RWPE1 (cell line): ENCODE measurements at regions not wholly inside any gene's neighbourhood (a gene's known extent, or its start where the extent isn't known, plus 50 kb on each side); places are given as distances from the start of the nearest gene placed in this dataset.
"Not testable (repeated sequence)": the region's sequence is repeated elsewhere in the genome, so short reads cannot be mapped to it uniquely, and the experiment has no call there.

Source experiments
- CTCF ChIA-PET: fragments of 350-600 bp; sonication (Branson Sonifier 250); formaldehyde crosslinking; extraction: SDS; loops from one replicate; lab custom pipeline; 2021; lab: Yijun Ruan, JAX
- POLR2A ChIA-PET: fragments of 400-600 bp; formaldehyde crosslinking; extraction: SDS; loops from one replicate; lab custom pipeline; 2020; ENCODE audit warnings: antibody characterized with exemption; ENCODE audit not compliant: low non-redundant PET; lab: Yijun Ruan, JAX
- DNase-seq: peaks from one replicate; pipeline ENCODE4 v3.0.0; 2012; ENCODE audit warnings: low spot score
- H3K27ac ChIP-seq: fragments of 450-650 bp; 2 replicates; pipeline ENCODE4 v1.5.1; 2017
- TF ChIP-seq, protein P1 (sequence below): fragments of 450-650 bp; conservative IDR thresholded peaks from 2 replicates; pipeline ENCODE4 v1.5.1; 2017; ENCODE audit warnings: low read depth, mild to moderate bottlenecking

DNA sequence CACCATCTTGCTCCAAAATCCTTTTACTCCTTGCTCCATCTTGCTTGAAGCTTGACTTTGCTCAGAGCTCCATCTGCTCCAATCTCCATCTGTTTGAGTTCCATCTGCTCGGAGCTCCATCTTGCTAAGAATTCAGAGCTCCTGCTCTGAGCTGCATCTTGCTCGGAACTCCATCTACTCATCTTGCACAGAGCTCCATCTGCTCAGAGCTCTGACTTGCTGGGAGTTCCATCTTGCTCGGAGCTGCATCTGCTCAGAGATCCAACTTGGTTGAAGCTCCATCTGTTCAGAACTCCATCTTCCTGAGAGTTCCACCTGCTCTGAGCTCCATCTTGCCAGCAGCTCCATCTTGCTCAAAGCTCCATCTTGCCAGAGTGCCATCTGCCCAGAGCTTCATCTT is 80.6 kb upstream of the ZNF98 start:
- H3K27ac ChIP-seq, result no peak overlapping the region
- ChIA-PET CTCF (no interaction called here), POLR2A (no interaction called here)
- DNase-seq, result no peak
- TF ChIP-seq, protein P1, sequence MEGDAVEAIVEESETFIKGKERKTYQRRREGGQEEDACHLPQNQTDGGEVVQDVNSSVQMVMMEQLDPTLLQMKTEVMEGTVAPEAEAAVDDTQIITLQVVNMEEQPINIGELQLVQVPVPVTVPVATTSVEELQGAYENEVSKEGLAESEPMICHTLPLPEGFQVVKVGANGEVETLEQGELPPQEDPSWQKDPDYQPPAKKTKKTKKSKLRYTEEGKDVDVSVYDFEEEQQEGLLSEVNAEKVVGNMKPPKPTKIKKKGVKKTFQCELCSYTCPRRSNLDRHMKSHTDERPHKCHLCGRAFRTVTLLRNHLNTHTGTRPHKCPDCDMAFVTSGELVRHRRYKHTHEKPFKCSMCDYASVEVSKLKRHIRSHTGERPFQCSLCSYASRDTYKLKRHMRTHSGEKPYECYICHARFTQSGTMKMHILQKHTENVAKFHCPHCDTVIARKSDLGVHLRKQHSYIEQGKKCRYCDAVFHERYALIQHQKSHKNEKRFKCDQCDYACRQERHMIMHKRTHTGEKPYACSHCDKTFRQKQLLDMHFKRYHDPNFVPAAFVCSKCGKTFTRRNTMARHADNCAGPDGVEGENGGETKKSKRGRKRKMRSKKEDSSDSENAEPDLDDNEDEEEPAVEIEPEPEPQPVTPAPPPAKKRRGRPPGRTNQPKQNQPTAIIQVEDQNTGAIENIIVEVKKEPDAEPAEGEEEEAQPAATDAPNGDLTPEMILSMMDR, result no peak

DNA sequence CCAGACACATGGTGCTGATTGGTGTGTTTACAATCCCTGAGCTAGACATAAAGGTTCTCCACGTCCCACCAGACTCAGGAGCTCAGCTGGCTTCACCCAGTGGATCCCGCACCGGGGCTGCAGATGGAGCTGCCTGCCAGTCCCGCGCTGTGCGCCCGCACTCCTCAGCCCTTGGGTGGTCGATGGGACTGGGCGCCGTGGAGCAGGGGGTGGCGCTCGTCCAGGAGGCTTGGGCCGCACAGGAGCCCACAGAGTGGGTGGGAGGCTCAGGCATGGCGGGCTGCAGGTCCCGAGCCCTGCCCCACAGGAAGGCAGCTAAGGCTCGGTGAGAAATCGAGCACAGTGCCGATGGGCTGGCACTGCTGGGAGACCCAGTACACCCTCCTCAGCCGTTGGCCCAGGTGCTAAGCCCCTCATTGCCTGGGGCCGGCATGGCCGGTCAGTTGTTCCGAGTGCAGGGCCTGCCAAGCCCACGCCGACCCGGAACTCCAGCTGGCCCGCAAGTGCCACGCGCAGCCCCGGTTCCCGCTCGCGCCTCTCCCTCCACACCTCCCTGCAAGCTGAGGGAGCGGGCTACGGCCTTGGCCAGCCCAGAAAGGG is 76.8 kb upstream of the ZNF98 start:
- CTCF ChIA-PET, POLR2A ChIA-PET, DNase-seq, H3K27ac ChIP-seq: not testable (repeated sequence)

DNA sequence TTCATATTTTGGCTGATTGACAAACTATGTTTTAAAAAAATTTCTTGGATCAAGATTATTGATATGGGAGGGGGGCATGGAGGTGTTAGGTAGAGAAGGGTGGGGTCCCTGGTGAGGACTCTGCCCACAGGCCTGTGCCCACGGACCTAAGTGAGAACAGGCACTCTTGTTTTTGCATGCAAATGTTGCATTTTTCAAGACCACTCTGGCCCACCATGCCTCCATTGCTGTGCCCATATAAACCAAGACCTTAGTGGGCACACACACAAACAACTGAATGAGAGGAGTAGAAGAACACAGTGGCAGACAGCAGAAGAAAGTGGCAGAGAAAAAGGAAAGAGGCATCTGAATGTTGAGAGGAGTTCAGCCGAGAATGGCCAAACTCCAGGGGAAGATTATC is 69.6 kb upstream of the ZNF98 start:
- no peak for DNase-seq
- H3K27ac ChIP-seq, result no peak overlapping the region
- TF ChIP-seq, protein P1, result no peak
- CTCF ChIA-PET, result no interaction called here
- POLR2A ChIA-PET, result no interaction called here

DNA sequence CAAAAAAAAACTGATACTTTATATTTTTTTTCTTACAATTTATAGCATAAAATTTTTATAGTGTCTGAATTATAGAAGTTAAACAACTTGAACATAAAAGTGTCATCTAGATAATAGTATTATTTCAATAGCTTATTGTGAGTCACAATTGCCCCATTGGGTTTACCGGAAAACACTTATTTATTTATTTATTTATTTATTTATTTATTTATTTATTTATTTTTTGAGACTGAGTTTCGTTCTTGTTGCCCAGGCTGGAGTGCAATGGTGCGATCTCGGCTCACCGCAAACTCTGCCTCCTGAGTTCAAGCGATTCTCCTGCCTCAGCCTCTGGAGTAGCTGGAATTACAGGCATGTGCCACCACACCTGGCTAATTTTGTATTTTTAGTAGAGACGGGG is 61.4 kb upstream of the ZNF98 start:
- CTCF ChIA-PET, result interaction anchor here (0.6 kb wide), 1 partner anchor 117 kb away, joined by 3 read pairs; no protein-coding TSS in a partner anchor
- POLR2A ChIA-PET, DNase-seq, H3K27ac ChIP-seq: not testable (repeated sequence)

DNA sequence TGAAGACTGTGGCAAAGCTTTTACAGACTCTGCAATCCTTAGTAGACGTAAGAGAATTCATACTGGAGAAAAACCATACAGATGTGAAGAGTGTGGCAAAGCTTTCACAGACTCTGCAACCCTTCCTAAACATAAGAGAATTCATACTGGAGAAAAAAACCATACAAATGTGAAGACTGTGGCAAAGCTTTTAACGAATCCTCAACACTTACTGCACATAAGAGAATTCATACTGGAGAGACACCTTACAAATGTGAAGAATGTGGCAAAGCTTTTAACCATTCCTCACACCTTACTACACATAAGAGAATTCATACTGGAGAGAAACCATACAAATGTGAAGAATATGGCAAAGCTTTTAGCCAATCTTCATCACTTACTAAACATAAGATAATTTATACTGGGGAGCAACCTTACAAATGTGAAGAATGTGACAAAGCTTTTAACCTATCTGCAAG is 50.1 kb upstream of the ZNF98 start:
- TF ChIP-seq, protein P1, result no peak
- no peak for DNase-seq
- ChIA-PET CTCF (no interaction called here), POLR2A (no interaction called here)
- no peak overlapping the region for H3K27ac ChIP-seq
